Adrenal gland (tissue), 5 donors: ENCODE measurements at regions not wholly inside any gene's neighbourhood (a gene's known extent, or its start where the extent isn't known, plus 50 kb on each side); places are given as distances from the start of the nearest gene placed in this dataset.

Experiments used
- POLR2A ChIP-seq, 2 donors: fragments of 450-650 bp; IDR thresholded peaks; one replicate each; pipeline ENCODE4 v1.6.1; 2017; ENCODE audit warnings: antibody characterized with exemption in 2 of 2, mild to moderate bottlenecking in 2 of 2, moderate library complexity in 1 of 2
- TF ChIP-seq, protein P1 (sequence below), 6 experiments: fragments of 450-650 bp in 4 of 6; fragments of 200-600 bp in 2 of 6; sonication (generic) in 1 of 6; IDR thresholded peaks; 1 replicate in 5 of 6; 2 replicates in 1 of 6; pipeline versions ENCODE4 v1.5.1 to v1.8.0; 2016 to 2021; ENCODE audit warnings: antibody characterized with exemption in 6 of 6, mild to moderate bottlenecking in 2 of 6, moderate library complexity in 1 of 6
- donor health status: DM: no; HTN: no; CAD: no.

DNA sequence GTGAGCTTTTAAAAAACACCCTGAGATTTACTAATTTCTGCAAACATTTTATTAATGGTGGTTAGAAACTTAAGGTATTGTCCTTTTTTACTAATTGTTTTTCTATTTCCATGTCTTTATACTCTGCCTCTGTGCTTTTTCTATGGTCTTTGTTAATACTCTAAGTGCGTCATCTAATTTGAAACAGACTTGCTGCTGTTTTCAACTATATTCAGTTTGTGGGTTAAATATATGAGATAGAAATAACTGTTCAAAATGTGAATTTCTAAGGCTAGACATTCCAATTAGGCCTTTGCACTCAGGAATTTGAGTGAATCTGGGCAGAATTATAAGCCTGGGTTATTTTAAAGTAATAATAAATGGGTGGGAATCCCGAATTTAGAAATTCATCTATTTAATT, 82.4 kb upstream of the COL11A1 start:
- TF ChIP-seq POLR2A (IDR thresholded peaks at IDR 0.05), result no peak
- TF ChIP-seq, protein P1, sequence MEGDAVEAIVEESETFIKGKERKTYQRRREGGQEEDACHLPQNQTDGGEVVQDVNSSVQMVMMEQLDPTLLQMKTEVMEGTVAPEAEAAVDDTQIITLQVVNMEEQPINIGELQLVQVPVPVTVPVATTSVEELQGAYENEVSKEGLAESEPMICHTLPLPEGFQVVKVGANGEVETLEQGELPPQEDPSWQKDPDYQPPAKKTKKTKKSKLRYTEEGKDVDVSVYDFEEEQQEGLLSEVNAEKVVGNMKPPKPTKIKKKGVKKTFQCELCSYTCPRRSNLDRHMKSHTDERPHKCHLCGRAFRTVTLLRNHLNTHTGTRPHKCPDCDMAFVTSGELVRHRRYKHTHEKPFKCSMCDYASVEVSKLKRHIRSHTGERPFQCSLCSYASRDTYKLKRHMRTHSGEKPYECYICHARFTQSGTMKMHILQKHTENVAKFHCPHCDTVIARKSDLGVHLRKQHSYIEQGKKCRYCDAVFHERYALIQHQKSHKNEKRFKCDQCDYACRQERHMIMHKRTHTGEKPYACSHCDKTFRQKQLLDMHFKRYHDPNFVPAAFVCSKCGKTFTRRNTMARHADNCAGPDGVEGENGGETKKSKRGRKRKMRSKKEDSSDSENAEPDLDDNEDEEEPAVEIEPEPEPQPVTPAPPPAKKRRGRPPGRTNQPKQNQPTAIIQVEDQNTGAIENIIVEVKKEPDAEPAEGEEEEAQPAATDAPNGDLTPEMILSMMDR (IDR thresholded peaks at IDR 0.05), result no peak
